CD4-positive, alpha-beta memory T cell (primary cell): ENCODE measurements at regions not wholly inside any gene's neighbourhood (a gene's known extent, or its start where the extent isn't known, plus 50 kb on each side); places are given as distances from the start of the nearest gene placed in this dataset.

ENCODE experiments used
- CTCF ChIA-PET: fragments of 350-600 bp; sonication (Branson Sonifier 250); formaldehyde crosslinking; loops from one replicate; lab custom pipeline; 2021; ENCODE audit warnings: inconsistent platforms; ENCODE audit not compliant: partially characterized antibody; lab: Charles Lee
- POLR2A ChIA-PET: fragments of 350-600 bp; sonication (Branson Sonifier 250); formaldehyde crosslinking; loops from one replicate; lab custom pipeline; 2021; ENCODE audit not compliant: partially characterized antibody; lab: Charles Lee
- DNase-seq, 5 donors: peaks; one replicate each; pipeline versions ENCODE4 v3.0.0 to v3.0.0-alpha.2; 2020 to 2022; ENCODE audit warnings: mixed read lengths in 1 of 5
- H3K27ac ChIP-seq: one replicate; pipeline ENCODE4 v1.7.0; 2013; ENCODE audit warnings: low read depth, low read length
- H3K27me3 ChIP-seq: 2 replicates; pipeline ENCODE4 v1.7.0; 2013; ENCODE audit warnings: mild to moderate bottlenecking, low read length, moderate library complexity; ENCODE audit not compliant: insufficient read depth
- H3K36me3 ChIP-seq: 2 replicates; pipeline ENCODE4 v1.7.0; 2013; ENCODE audit warnings: mild to moderate bottlenecking, low read length, moderate library complexity; ENCODE audit not compliant: insufficient read depth
- H3K4me1 ChIP-seq: 2 replicates; pipeline ENCODE4 v1.7.0; 2013; ENCODE audit warnings: mild to moderate bottlenecking, low read length, moderate library complexity; ENCODE audit not compliant: insufficient read depth
- H3K4me3 ChIP-seq, 2 donors: one replicate each; pipeline ENCODE4 v1.7.0; 2013; ENCODE audit warnings: low read length in 2 of 2, mild to moderate bottlenecking in 1 of 2
- H3K9me3 ChIP-seq, 2 donors: one replicate each; pipeline ENCODE4 v1.7.0; 2013; ENCODE audit warnings: low read length in 2 of 2, control low read depth in 1 of 2; ENCODE audit not compliant: control insufficient read depth in 1 of 2
- H3K27ac Mint-ChIP-seq, 7 donors: one replicate each; pipeline ENCODE4 v1.8.0; 2020 to 2021; ENCODE audit warnings: mixed read lengths in 7 of 7, mild to moderate bottlenecking in 6 of 7, inconsistent platforms in 3 of 7, moderate library complexity in 3 of 7
- H3K27me3 Mint-ChIP-seq, 2 donors: one replicate each; pipeline ENCODE4 v1.8.0; 2020 to 2021; ENCODE audit warnings: mixed read lengths in 2 of 2
- H3K36me3 Mint-ChIP-seq, 2 donors: one replicate each; pipeline ENCODE4 v1.8.0; 2020 to 2021; ENCODE audit warnings: mixed read lengths in 2 of 2, inconsistent platforms in 1 of 2, mild to moderate bottlenecking in 1 of 2
- H3K4me1 Mint-ChIP-seq, 4 donors: one replicate each; pipeline ENCODE4 v1.8.0; 2020 to 2021; ENCODE audit warnings: mixed read lengths in 4 of 4, mild to moderate bottlenecking in 1 of 4
- H3K4me3 Mint-ChIP-seq, 8 donors: one replicate each; pipeline ENCODE4 v1.8.0; 2020 to 2021; ENCODE audit warnings: mixed read lengths in 8 of 8, mild to moderate bottlenecking in 7 of 8, moderate library complexity in 6 of 8, inconsistent platforms in 3 of 8
- H3K9me3 Mint-ChIP-seq, 8 donors: one replicate each; pipeline ENCODE4 v1.8.0; 2020 to 2021; ENCODE audit warnings: mixed read lengths in 8 of 8, mild to moderate bottlenecking in 5 of 8, inconsistent platforms in 3 of 8, moderate library complexity in 1 of 8
- intact Hi-C: fragments of 100-400 bp; cut with micrococcal nuclease; formaldehyde crosslinking; loops from one replicate; pipeline ENCODE4 v1.15.1; 2023

DNA sequence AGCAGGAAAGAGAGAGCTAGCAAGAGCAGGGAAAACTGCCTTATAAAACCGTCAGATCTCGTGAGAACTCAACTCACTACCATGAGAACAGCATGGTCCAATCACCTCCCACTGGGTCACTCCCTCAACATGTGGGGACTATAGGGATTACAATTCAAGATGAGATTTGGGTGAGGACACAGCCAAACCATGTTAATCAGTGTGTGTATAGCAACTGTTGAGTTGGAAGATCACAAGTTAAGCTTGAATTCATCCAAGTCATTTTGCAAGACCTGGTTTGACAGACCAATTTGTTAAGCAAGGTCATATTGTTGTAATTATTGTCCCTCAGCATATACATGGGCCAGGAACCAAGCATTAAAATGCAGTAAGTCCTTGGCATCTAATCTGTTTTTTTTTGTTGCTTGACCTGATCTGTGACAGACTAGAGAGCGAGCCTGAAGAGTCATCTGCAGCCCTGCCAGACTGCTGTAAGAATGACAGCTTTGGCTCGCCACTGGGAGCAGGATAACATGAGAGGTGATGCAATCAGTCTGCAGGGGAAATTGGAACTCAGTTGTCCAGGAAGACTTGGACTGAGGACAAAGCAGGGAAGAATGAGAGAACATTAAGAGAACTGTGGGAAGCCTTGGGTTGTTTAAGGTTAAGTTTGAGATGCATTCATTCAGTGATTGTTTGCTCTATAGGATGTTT is 297.6 kb upstream of the SEL1L start:
- peaks cover 0 to 18% (median 11%) of the 10 kb centered on the region in 8 donors for H3K9me3 Mint-ChIP-seq
- no peaks in the 10 kb centered on the region for H3K36me3 Mint-ChIP-seq
- no peaks in the 10 kb centered on the region for H3K9me3 ChIP-seq
- POLR2A ChIA-PET = no interaction called here
- H3K27me3 Mint-ChIP-seq = no peaks in the 10 kb centered on the region
- H3K27ac Mint-ChIP-seq = no peak overlapping the region
- H3K4me3 ChIP-seq = no peak overlapping the region
- H3K27ac ChIP-seq = no peak overlapping the region
- no peak for DNase-seq
- CTCF ChIA-PET = no interaction called here
- intact Hi-C loops = no loop called here
- H3K4me1 ChIP-seq = no peaks in the 10 kb centered on the region
- no peaks in the 10 kb centered on the region for H3K4me1 Mint-ChIP-seq
- no peaks in the 10 kb centered on the region for H3K36me3 ChIP-seq
- no peak overlapping the region for H3K4me3 Mint-ChIP-seq
- no peaks in the 10 kb centered on the region for H3K27me3 ChIP-seq

DNA sequence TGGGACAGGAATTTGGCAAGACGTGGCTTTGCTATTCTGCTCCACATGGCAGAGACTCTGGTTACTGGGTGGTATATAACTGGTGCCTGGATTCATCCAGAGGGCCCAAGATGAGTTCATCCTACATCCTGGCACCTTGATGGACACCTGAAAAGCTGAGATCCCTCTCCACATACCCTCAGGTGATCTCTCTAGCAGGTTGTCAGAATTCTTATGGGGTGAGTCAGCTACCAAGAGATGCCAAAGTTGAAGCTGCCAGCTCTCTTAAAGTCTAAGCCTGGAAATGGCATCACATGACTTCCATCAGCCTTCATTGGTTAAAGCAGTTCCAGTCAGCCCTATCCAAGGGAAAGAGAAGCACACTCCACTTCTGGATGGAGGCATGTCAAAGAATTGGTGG is 300.7 kb upstream of the SEL1L start:
- Mint-ChIP-seq H3K4me3 (no peak overlapping the region), H3K36me3 (peaks cover 0 to 1% of the 10 kb centered on the region in 2 donors), H3K27me3 (no peaks in the 10 kb centered on the region), H3K9me3 (peaks cover 0 to 24% (median 19%) of the 10 kb centered on the region in 8 donors), H3K4me1 (no peaks in the 10 kb centered on the region), H3K27ac (no peak overlapping the region)
- intact Hi-C loops = no loop called here
- Histone ChIP-seq H3K9me3 (no peaks in the 10 kb centered on the region), H3K36me3 (no peaks in the 10 kb centered on the region), H3K27ac (no peak overlapping the region), H3K4me3 (no peak overlapping the region), H3K4me1 (no peaks in the 10 kb centered on the region), H3K27me3 (no peaks in the 10 kb centered on the region)
- no peak for DNase-seq
- CTCF ChIA-PET = no interaction called here
- POLR2A ChIA-PET = no interaction called here

DNA sequence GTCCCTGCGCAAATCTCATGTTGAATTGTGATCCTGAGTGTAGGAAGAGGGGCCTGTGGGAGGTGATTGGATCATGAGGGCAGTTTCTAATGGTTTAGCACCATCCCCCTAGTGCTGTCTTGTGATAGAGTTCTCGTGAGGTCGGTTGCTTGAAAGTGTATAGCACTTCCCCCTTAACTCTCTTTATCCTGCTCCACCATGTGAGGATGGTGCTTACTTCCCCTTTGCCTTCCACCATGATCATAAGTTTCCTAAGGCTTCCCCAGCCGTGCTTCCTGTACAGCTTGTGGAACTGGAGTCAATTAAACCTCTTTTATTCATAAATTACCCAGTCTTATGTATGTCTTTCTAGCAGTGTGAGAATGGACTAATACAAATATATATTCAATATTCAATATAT is 303.7 kb upstream of the SEL1L start:
- no peak overlapping the region for H3K27ac ChIP-seq
- no peak overlapping the region for H3K4me3 Mint-ChIP-seq
- intact Hi-C loops = no loop called here
- peaks cover 0 to 1% of the 10 kb centered on the region in 2 donors for H3K36me3 Mint-ChIP-seq
- no peak overlapping the region for H3K27ac Mint-ChIP-seq
- no peaks in the 10 kb centered on the region for H3K27me3 ChIP-seq
- no peaks in the 10 kb centered on the region for H3K36me3 ChIP-seq
- no peak for DNase-seq
- H3K4me1 Mint-ChIP-seq = no peaks in the 10 kb centered on the region
- H3K27me3 Mint-ChIP-seq = no peaks in the 10 kb centered on the region
- H3K4me3 ChIP-seq = no peak overlapping the region
- peaks cover 0 to 24% (median 19%) of the 10 kb centered on the region in 8 donors for H3K9me3 Mint-ChIP-seq
- POLR2A ChIA-PET = no interaction called here
- CTCF ChIA-PET = no interaction called here
- no peaks in the 10 kb centered on the region for H3K9me3 ChIP-seq
- no peaks in the 10 kb centered on the region for H3K4me1 ChIP-seq

DNA sequence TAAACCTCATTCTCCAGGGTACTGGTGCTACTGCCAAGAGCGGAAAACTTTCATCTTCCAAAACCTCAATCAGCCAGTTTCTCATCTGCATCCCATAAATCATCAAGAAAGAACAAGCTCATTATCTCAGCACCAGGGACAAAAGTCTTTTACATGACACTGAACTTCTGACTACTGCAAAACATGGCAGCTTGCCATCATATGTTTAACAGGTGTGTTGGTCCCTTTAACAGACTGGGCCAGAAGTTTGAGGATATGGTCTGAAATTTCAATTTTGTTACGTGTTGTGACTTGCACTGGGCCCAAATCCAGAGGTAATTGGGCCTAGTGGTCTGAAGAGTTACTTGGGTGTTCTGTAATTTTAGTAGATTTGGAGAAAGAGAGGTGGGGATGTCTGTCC is 305.4 kb upstream of the SEL1L start:
- no peaks in the 10 kb centered on the region for H3K4me1 ChIP-seq
- no peak overlapping the region for H3K27ac Mint-ChIP-seq
- H3K9me3 ChIP-seq = no peaks in the 10 kb centered on the region
- DNase-seq = no peak
- H3K27ac ChIP-seq = no peak overlapping the region
- H3K36me3 ChIP-seq = no peaks in the 10 kb centered on the region
- no peak overlapping the region for H3K4me3 ChIP-seq
- no peaks in the 10 kb centered on the region for H3K27me3 ChIP-seq
- peaks cover 0 to 1% of the 10 kb centered on the region in 2 donors for H3K36me3 Mint-ChIP-seq
- peaks cover 0 to 25% (median 19%) of the 10 kb centered on the region in 8 donors for H3K9me3 Mint-ChIP-seq
- H3K4me1 Mint-ChIP-seq = no peaks in the 10 kb centered on the region
- H3K4me3 Mint-ChIP-seq = no peak overlapping the region
- ChIA-PET POLR2A (no interaction called here), CTCF (no interaction called here)
- intact Hi-C loops = no loop called here
- no peaks in the 10 kb centered on the region for H3K27me3 Mint-ChIP-seq

DNA sequence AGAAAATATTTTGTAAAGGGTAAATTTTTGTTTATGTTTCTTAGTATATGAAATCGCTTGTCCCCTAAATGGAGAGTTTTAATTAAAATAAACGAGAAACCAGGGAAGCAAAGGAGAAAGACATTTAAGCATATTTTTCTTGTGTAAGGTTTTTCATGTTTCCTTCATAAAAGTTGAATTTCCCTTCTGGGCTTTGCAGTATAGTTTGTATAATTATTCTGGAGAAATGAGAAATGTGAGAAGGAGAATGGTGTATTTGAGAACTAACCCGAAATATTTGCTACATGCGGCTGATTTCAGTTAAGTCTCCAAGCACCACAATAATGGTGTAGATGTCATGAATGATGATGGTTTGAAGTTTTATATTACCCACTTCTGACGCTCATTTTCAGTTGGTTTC is 307.7 kb upstream of the SEL1L start:
- Mint-ChIP-seq H3K36me3 (peaks cover 0 to 1% of the 10 kb centered on the region in 2 donors), H3K4me3 (no peak overlapping the region), H3K9me3 (peaks cover 3 to 22% (median 9%) of the 10 kb centered on the region in 8 donors), H3K27me3 (no peaks in the 10 kb centered on the region), H3K27ac (no peak overlapping the region), H3K4me1 (no peaks in the 10 kb centered on the region)
- Histone ChIP-seq H3K4me3 (no peak overlapping the region), H3K9me3 (no peaks in the 10 kb centered on the region), H3K27me3 (no peaks in the 10 kb centered on the region), H3K4me1 (no peaks in the 10 kb centered on the region), H3K27ac (no peak overlapping the region), H3K36me3 (no peaks in the 10 kb centered on the region)
- ChIA-PET CTCF (no interaction called here), POLR2A (no interaction called here)
- intact Hi-C loops = no loop called here
- no peak for DNase-seq

DNA sequence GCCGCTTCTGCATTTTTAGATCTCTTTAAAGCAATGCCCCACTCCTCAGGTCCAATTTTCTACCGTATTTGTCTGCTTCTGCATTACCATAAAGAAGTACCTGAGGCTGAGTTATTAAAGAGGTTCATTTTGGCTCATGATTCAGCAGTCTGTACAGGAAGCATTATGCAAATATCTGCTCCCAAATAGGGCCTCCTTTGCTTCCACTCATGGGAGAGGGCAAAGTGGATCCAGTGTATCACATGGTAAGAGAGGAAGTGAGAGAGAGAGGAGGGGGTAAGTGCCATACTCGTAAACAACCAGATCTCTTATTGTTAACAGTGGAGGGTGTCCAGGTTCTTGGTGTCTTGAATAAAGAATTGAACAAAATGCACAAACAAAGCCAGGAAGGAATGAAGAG is 316.1 kb upstream of the SEL1L start:
- no peaks in the 10 kb centered on the region for H3K27me3 ChIP-seq
- H3K4me3 ChIP-seq = no peak overlapping the region
- ChIA-PET CTCF (no interaction called here), POLR2A (no interaction called here)
- no peaks in the 10 kb centered on the region for H3K4me1 ChIP-seq
- Mint-ChIP-seq H3K36me3 (no peaks in the 10 kb centered on the region), H3K4me1 (no peaks in the 10 kb centered on the region), H3K4me3 (no peak overlapping the region), H3K27me3 (no peaks in the 10 kb centered on the region), H3K9me3 (peaks cover under 1 to 34% (median 21%) of the 10 kb centered on the region in 8 donors), H3K27ac (no peak overlapping the region)
- intact Hi-C loops = no loop called here
- no peak for DNase-seq
- no peaks in the 10 kb centered on the region for H3K9me3 ChIP-seq
- no peaks in the 10 kb centered on the region for H3K36me3 ChIP-seq
- no peak overlapping the region for H3K27ac ChIP-seq

DNA sequence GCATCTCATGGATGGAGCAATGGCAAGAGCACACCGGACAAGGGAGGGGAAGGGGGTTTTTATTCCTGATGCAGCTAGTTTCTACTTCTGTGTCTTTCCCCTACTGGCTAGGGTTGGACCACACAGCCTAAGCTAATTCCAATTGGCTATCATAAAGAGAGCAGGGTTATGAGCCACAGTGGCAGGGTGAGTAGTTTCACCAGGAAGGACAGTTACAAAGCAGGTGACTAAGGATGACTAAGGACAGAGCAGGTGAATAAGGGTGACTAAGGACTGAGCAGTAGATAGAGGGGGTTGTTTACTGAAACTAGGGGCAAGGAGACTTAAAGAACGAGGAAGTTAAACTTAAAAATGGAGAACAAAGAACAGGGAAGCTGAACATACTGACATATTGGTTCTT is 321.4 kb upstream of the SEL1L start:
- Histone ChIP-seq H3K27ac (no peak overlapping the region), H3K9me3 (no peaks in the 10 kb centered on the region), H3K36me3 (no peaks in the 10 kb centered on the region), H3K4me3 (no peak overlapping the region), H3K27me3 (no peaks in the 10 kb centered on the region), H3K4me1 (no peaks in the 10 kb centered on the region)
- ChIA-PET POLR2A (no interaction called here), CTCF (no interaction called here)
- DNase-seq = no peak
- peaks cover 0 to 1% of the 10 kb centered on the region in 2 donors for H3K36me3 Mint-ChIP-seq
- no peak overlapping the region for H3K4me3 Mint-ChIP-seq
- peaks cover 9 to 41% (median 30%) of the 10 kb centered on the region in 8 donors for H3K9me3 Mint-ChIP-seq
- no peak overlapping the region for H3K27ac Mint-ChIP-seq
- H3K4me1 Mint-ChIP-seq = no peaks in the 10 kb centered on the region
- intact Hi-C loops = no loop called here
- H3K27me3 Mint-ChIP-seq = no peaks in the 10 kb centered on the region
